ENCODE measurements at regions not wholly inside any gene's neighbourhood (a gene's known extent, or its start where the extent isn't known, plus 50 kb on each side); places are given as distances from the start of the nearest gene placed in this dataset.

DNA sequence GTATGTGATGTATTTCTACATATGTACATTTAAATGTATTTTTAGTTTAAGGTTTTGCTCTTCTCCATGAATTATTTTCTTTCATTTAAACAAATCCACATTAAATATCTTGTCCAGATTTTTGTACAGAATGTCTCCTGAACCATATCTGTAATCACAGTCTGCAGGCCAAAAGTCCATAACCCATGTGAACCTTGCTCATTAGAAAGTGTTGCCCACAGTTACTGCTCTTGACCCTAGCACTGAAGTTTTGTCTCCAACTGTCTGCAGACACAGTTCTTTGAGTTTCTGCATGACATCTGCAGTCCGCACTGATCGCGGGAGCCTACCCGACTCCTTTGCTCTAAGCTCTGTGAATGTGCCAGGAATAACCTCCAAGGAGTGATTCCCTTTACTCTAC lies 626.2 kb upstream of the SLC10A2 start:
- H3K4me1 ChIP-seq (ENCODE audit: control insufficient read depth, insufficient read depth, low read length): peaks cover 3% of the 10 kb centered on the region
- H3K27me3 Mint-ChIP-seq (ENCODE audit: insufficient read depth): no peaks in the 10 kb centered on the region
- no peak overlapping the region for H3K27ac ChIP-seq (ENCODE audit: low read depth, low read length)
- TF ChIP-seq, protein P1, sequence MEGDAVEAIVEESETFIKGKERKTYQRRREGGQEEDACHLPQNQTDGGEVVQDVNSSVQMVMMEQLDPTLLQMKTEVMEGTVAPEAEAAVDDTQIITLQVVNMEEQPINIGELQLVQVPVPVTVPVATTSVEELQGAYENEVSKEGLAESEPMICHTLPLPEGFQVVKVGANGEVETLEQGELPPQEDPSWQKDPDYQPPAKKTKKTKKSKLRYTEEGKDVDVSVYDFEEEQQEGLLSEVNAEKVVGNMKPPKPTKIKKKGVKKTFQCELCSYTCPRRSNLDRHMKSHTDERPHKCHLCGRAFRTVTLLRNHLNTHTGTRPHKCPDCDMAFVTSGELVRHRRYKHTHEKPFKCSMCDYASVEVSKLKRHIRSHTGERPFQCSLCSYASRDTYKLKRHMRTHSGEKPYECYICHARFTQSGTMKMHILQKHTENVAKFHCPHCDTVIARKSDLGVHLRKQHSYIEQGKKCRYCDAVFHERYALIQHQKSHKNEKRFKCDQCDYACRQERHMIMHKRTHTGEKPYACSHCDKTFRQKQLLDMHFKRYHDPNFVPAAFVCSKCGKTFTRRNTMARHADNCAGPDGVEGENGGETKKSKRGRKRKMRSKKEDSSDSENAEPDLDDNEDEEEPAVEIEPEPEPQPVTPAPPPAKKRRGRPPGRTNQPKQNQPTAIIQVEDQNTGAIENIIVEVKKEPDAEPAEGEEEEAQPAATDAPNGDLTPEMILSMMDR (conservative IDR thresholded peaks at IDR 0.05): no peak
- H3K27ac Mint-ChIP-seq: no peak overlapping the region
- H3K27me3 ChIP-seq (ENCODE audit: control insufficient read depth, insufficient read depth, low read length, poor library complexity, severe bottlenecking): no peaks in the 10 kb centered on the region
- peaks cover 29% of the 10 kb centered on the region for H3K4me1 Mint-ChIP-seq
- no peak overlapping the region for H3K9ac ChIP-seq (ENCODE audit: extremely low read depth, low read length, poor library complexity, severe bottlenecking)
- DNase-seq: no peak
- no peaks in the 10 kb centered on the region for H3K36me3 Mint-ChIP-seq (ENCODE audit: low read depth)
- no peaks in the 10 kb centered on the region for H3K9me3 ChIP-seq (ENCODE audit: control insufficient read depth, low read length)
- H3K9me3 Mint-ChIP-seq: no peaks in the 10 kb centered on the region
- H3K36me3 ChIP-seq (ENCODE audit: control insufficient read depth, insufficient read depth, low read length): no peaks in the 10 kb centered on the region
- no peak overlapping the region for H3K4me3 Mint-ChIP-seq
- WGBS, 2 experiments (ENCODE audit: insufficient coverage in 1 of 2, insufficient read length in 1 of 2): 93% methylated on average over 4 of the region's 4 CpGs; no CpG with 5 or more reads in 1 of the 2 experiments
- no peak overlapping the region for H3K4me3 ChIP-seq (ENCODE audit: low read length)

DNA sequence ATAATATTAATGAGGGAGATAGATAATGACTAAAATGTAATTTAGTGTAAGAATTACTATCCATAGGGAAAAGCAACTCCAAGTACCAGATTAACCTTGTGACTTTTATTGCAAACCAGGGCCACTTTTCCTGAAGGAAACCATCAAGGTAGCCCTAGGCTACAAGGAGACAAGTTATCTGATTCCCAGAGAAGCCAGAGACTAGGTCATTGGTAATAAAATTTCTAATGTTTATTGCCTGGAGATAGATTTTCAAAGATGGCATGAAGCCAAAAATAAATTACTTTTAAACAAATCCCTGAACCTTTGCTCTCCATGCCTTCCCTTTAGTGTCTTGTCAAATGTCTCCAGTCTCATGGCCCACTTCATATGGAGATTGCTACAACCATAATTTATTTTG lies 610.1 kb upstream of the SLC10A2 start:
- H3K27ac ChIP-seq (ENCODE audit: low read depth, low read length): no peak overlapping the region
- H3K4me1 ChIP-seq (ENCODE audit: control insufficient read depth, insufficient read depth, low read length): no peaks in the 10 kb centered on the region
- H3K9me3 ChIP-seq (ENCODE audit: control insufficient read depth, low read length): no peaks in the 10 kb centered on the region
- no peak overlapping the region for H3K27ac Mint-ChIP-seq
- no peaks in the 10 kb centered on the region for H3K36me3 Mint-ChIP-seq (ENCODE audit: low read depth)
- no peaks in the 10 kb centered on the region for H3K9me3 Mint-ChIP-seq
- DNase-seq: no peak
- no peak overlapping the region for H3K4me3 Mint-ChIP-seq
- H3K4me3 ChIP-seq (ENCODE audit: low read length): no peak overlapping the region
- no peak overlapping the region for H3K9ac ChIP-seq (ENCODE audit: extremely low read depth, low read length, poor library complexity, severe bottlenecking)
- no peaks in the 10 kb centered on the region for H3K4me1 Mint-ChIP-seq
- no peaks in the 10 kb centered on the region for H3K36me3 ChIP-seq (ENCODE audit: control insufficient read depth, insufficient read depth, low read length)
- no peaks in the 10 kb centered on the region for H3K27me3 ChIP-seq (ENCODE audit: control insufficient read depth, insufficient read depth, low read length, poor library complexity, severe bottlenecking)
- TF ChIP-seq, protein P1 (conservative IDR thresholded peaks at IDR 0.05): no peak
- no peaks in the 10 kb centered on the region for H3K27me3 Mint-ChIP-seq (ENCODE audit: insufficient read depth)

- no peak for DNase-seq
- Histone ChIP-seq H3K9me3 (ENCODE audit: control insufficient read depth, low read length) (no peaks in the 10 kb centered on the region), H3K36me3 (ENCODE audit: control insufficient read depth, insufficient read depth, low read length) (no peaks in the 10 kb centered on the region), H3K27me3 (ENCODE audit: control insufficient read depth, insufficient read depth, low read length, poor library complexity, severe bottlenecking) (no peaks in the 10 kb centered on the region), H3K4me3 (ENCODE audit: low read length) (no peak overlapping the region), H3K27ac (ENCODE audit: low read depth, low read length) (no peak overlapping the region), H3K4me1 (ENCODE audit: control insufficient read depth, insufficient read depth, low read length) (no peaks in the 10 kb centered on the region), H3K9ac (ENCODE audit: extremely low read depth, low read length, poor library complexity, severe bottlenecking) (no peak overlapping the region)
- H3K4me3 Mint-ChIP-seq: no peak overlapping the region
- H3K9me3 Mint-ChIP-seq: no peaks in the 10 kb centered on the region
- H3K4me1 Mint-ChIP-seq: peaks cover 18% of the 10 kb centered on the region
- H3K36me3 Mint-ChIP-seq (ENCODE audit: low read depth): no peaks in the 10 kb centered on the region
- 96 to 98% methylated on average over 5 of the region's 5 CpGs for WGBS, 2 experiments (ENCODE audit: insufficient coverage in 1 of 2, insufficient read length in 1 of 2)
- TF ChIP-seq, protein P1 (conservative IDR thresholded peaks at IDR 0.05): no peak
- no peaks in the 10 kb centered on the region for H3K27me3 Mint-ChIP-seq (ENCODE audit: insufficient read depth)
- H3K27ac Mint-ChIP-seq: no peak overlapping the region
These were observed 605.3 kb upstream of the SLC10A2 start for GRCh38 chr13:103671547-103671946.

All from endodermal cell (in vitro differentiated cells).